ENCODE measurements at regions not wholly inside any gene's neighbourhood (a gene's known extent, or its start where the extent isn't known, plus 50 kb on each side); places are given as distances from the start of the nearest gene placed in this dataset.

DNA sequence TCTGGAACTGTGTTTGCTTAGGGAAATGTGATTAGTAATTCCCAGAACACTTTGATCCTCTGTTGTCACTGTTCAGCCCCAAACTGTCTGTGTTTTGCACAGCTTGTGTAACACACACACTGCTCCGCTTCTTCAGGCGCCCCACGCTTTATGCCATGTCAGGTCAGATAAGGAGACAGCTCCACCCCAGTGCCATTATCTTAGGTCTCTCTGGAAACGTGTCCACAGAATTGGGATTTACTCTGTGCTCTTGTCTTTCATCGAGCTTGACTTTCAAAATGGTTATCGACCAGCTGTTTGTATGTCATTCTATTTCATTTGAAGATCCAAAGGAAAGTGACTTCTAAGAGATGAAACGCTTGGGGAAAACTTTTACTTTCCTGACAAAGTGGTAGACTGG is 106.4 kb upstream of the SSTR4 start:
- TF ChIP-seq EZH2 (IDR thresholded peaks at IDR 0.05; ENCODE audit: borderline replicate concordance, low read depth, low read length), result no peak
- TF ChIP-seq, protein P1, sequence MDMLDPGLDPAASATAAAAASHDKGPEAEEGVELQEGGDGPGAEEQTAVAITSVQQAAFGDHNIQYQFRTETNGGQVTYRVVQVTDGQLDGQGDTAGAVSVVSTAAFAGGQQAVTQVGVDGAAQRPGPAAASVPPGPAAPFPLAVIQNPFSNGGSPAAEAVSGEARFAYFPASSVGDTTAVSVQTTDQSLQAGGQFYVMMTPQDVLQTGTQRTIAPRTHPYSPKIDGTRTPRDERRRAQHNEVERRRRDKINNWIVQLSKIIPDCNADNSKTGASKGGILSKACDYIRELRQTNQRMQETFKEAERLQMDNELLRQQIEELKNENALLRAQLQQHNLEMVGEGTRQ (CRISPR knock-in tag; IDR thresholded peaks at IDR 0.05), result no peak

Data from K562 (cell line).